ENCODE measurements at regions not wholly inside any gene's neighbourhood (a gene's known extent, or its start where the extent isn't known, plus 50 kb on each side); places are given as distances from the start of the nearest gene placed in this dataset.

GRCh38 chr3:194197396-194197960 lies 61.5 kb downstream of the HES1 start:
- no peak for TF ChIP-seq CTCF (conservative IDR thresholded peaks at IDR 0.05; ENCODE audit: low read length)
- no peak for TF ChIP-seq EZH2phosphoT487 (IDR thresholded peaks at IDR 0.05; ENCODE audit: borderline replicate concordance)

Data from Loucy (cell line).